T-helper 1 cell treated with Interleukin-12 subunit alpha and Interleukin-12 subunit beta and Interleukin-4 antibody, amounts not matched to agents 30 μg/mL and 1 μg/mL, for 36 hours (primary cell): ENCODE measurements at regions not wholly inside any gene's neighbourhood (a gene's known extent, or its start where the extent isn't known, plus 50 kb on each side); places are given as distances from the start of the nearest gene placed in this dataset.
A peak's percentile ranks its signal among the peaks of the same experiment; 100 is the strongest.
"Not testable (repeated sequence)": the region's sequence is repeated elsewhere in the genome, so short reads cannot be mapped to it uniquely, and the experiment has no call there.

Experiments
- H3K27ac Mint-ChIP-seq: one replicate; pipeline ENCODE4 v1.8.0; 2021; ENCODE audit warnings: mild to moderate bottlenecking, mixed read lengths
- H3K27me3 Mint-ChIP-seq: one replicate; pipeline ENCODE4 v1.8.0; 2021; ENCODE audit warnings: low read depth, mixed read lengths
- H3K36me3 Mint-ChIP-seq: one replicate; pipeline ENCODE4 v1.8.0; 2021; ENCODE audit warnings: low read depth, mixed read lengths
- H3K4me1 Mint-ChIP-seq: one replicate; pipeline ENCODE4 v1.8.0; 2021; ENCODE audit warnings: low read depth, mixed read lengths
- H3K4me3 Mint-ChIP-seq: one replicate; pipeline ENCODE4 v1.8.0; 2021; ENCODE audit warnings: mild to moderate bottlenecking, moderate library complexity, mixed read lengths
- H3K9me3 Mint-ChIP-seq: one replicate; pipeline ENCODE4 v1.8.0; 2021; ENCODE audit warnings: mixed read lengths

DNA sequence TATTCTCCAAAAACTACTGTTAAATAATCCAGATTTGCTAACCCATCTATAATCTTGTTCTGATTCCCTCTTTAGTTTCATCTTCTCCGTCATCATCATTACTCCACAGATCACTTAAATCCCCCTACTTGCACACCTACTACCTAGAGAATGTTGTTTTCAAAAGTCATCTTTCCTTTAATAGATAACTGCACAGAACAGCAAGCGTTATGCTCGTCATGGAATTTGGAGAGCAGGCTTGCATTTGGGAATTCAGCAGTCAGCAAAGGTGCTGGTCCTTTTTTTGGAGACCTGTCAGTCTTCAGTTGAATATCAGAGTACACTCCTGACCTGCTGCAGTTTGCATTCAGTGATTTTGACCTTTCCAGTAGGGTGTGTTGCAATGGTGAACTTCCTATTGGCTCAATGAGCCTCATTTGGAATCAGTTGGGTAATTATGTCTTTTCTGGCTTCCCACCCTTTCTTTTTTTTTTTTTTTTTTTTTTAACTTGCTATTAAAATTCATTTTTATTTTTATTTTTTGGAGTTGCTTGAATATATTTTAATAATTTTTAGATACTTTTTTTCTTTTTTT is 110.6 kb downstream of the HNRNPLL start:
- no peaks in the 10 kb centered on the region for H3K4me1 Mint-ChIP-seq
- H3K4me3 Mint-ChIP-seq: no peak overlapping the region
- no peaks in the 10 kb centered on the region for H3K36me3 Mint-ChIP-seq
- no peaks in the 10 kb centered on the region for H3K9me3 Mint-ChIP-seq
- H3K27me3 Mint-ChIP-seq: no peaks in the 10 kb centered on the region
- no peak overlapping the region for H3K27ac Mint-ChIP-seq

GRCh38 chr2:38491436-38491835 is 111.3 kb downstream of the HNRNPLL start:
- Mint-ChIP-seq H3K27me3 (no peaks in the 10 kb centered on the region), H3K27ac (no peak overlapping the region), H3K36me3 (no peaks in the 10 kb centered on the region)

GRCh38 chr2:38489846-38490245 is 112.8 kb upstream of the ATL2 start:
- Mint-ChIP-seq H3K27ac (no peak overlapping the region), H3K36me3 (no peaks in the 10 kb centered on the region), H3K4me1 (no peaks in the 10 kb centered on the region), H3K4me3 (no peak overlapping the region), H3K9me3 (no peaks in the 10 kb centered on the region), H3K27me3 (no peaks in the 10 kb centered on the region)

More at GRCh38 chr2:38491436-38491835, 111.3 kb downstream of the HNRNPLL start:
- Mint-ChIP-seq H3K4me3 (no peak overlapping the region), H3K9me3 (no peaks in the 10 kb centered on the region), H3K4me1 (no peaks in the 10 kb centered on the region)

- Mint-ChIP-seq H3K27ac (no peak overlapping the region), H3K36me3 (no peaks in the 10 kb centered on the region), H3K27me3 (peaks cover 3% of the 10 kb centered on the region), H3K9me3 (no peaks in the 10 kb centered on the region), H3K4me3 (no peak overlapping the region), H3K4me1 (no peaks in the 10 kb centered on the region)
These were observed 110.8 kb upstream of the ATL2 start for GRCh38 chr2:38487852-38488251.

- Mint-ChIP-seq H3K4me3 (no peak overlapping the region), H3K27me3 (peaks cover 3% of the 10 kb centered on the region), H3K36me3 (no peaks in the 10 kb centered on the region), H3K4me1 (no peaks in the 10 kb centered on the region), H3K27ac (no peak overlapping the region), H3K9me3 (no peaks in the 10 kb centered on the region)
These were observed 109.3 kb upstream of the ATL2 start for GRCh38 chr2:38486213-38487026.

DNA sequence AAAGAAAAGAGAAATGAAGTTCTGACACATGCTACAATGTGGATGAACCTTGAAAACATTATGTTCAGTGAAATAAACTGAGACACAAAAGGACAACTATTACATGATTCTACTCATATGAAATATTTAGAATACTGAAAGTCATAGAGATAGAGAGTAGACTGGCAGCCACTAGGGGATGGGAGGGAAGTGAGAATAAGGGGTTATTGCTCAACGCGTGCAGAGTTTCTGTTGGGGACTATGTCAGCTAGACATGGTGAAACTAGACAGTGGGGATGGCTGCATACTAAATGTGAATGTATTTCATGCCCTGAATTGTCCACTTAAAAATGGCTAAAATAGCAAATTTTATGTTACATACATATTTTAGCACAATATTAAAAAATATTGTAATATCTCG is 108.7 kb upstream of the ATL2 start:
- Mint-ChIP-seq H3K9me3 (peaks cover 2% of the 10 kb centered on the region), H3K27ac (no peak overlapping the region), H3K4me3 (no peak overlapping the region), H3K36me3 (no peaks in the 10 kb centered on the region), H3K27me3 (peaks cover 3% of the 10 kb centered on the region), H3K4me1 (no peaks in the 10 kb centered on the region)

- H3K27me3 Mint-ChIP-seq: peaks cover 3% of the 10 kb centered on the region
- H3K9me3 Mint-ChIP-seq: peaks cover 10% of the 10 kb centered on the region
- H3K36me3 Mint-ChIP-seq: no peaks in the 10 kb centered on the region
- H3K4me3 Mint-ChIP-seq: no peak overlapping the region
- no peaks in the 10 kb centered on the region for H3K4me1 Mint-ChIP-seq
- H3K27ac Mint-ChIP-seq: no peak overlapping the region
These were observed 107.9 kb upstream of the ATL2 start for GRCh38 chr2:38484957-38485356.

GRCh38 chr2:38483776-38484501 is 106.9 kb upstream of the ATL2 start:
- no peaks in the 10 kb centered on the region for H3K36me3 Mint-ChIP-seq
- no peak overlapping the region for H3K4me3 Mint-ChIP-seq
- peaks cover 12% of the 10 kb centered on the region for H3K9me3 Mint-ChIP-seq
- H3K27ac Mint-ChIP-seq: no peak overlapping the region
- no peaks in the 10 kb centered on the region for H3K4me1 Mint-ChIP-seq
- peaks cover 5% of the 10 kb centered on the region for H3K27me3 Mint-ChIP-seq

DNA sequence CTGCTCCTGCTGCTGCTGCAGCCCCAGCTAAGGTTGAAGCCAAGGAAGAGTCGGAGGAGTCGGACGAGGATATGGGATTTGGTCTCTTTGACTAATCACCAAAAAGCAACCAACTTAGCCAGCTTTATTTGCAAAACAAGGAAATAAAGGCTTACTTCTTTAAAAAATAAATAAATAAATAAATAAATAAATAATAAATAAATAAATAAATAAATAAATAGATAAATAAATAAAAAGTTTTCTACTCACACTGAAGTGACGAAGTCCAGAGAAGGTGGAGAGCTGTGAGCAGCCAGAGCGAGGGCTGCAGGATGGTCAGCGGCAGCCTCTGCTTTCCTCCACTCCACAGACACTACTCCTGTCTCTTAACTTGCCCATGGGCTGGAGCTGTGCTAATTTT is 105.6 kb upstream of the ATL2 start:
- H3K9me3 Mint-ChIP-seq: peaks cover 12% of the 10 kb centered on the region
- not testable (repeated sequence) for H3K36me3 Mint-ChIP-seq, H3K27ac Mint-ChIP-seq, H3K4me1 Mint-ChIP-seq, H3K27me3 Mint-ChIP-seq, H3K4me3 Mint-ChIP-seq

DNA sequence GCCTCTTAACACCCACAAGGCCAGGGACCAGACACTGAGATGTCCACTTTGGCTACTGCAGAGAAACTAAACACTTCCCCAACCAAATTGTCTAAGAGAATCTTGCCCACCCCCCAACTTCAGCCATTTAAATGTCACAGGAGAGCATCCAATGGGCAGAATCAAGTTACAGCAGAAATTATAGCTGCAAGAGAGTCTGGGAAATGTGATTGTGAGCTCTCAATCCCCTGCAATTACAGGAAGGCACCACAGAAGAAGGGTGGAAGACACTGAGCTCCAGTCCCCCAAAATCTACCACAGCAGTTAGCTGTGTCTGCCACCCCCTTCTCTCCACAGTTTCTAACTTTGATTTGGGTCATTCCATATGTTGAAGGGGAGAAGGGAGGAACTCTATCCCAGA is 103.5 kb upstream of the ATL2 start:
- H3K4me3 Mint-ChIP-seq: no peak overlapping the region
- peaks cover 12% of the 10 kb centered on the region for H3K9me3 Mint-ChIP-seq
- H3K4me1 Mint-ChIP-seq: peaks cover under 1% of the 10 kb centered on the region
- H3K27me3 Mint-ChIP-seq: peaks cover 6% of the 10 kb centered on the region
- no peaks in the 10 kb centered on the region for H3K36me3 Mint-ChIP-seq
- H3K27ac Mint-ChIP-seq: no peak overlapping the region

- H3K4me1 Mint-ChIP-seq: peaks cover 20% of the 10 kb centered on the region
- H3K9me3 Mint-ChIP-seq: peaks cover 12% of the 10 kb centered on the region
- peaks cover 4% of the 10 kb centered on the region for H3K27me3 Mint-ChIP-seq
- H3K4me3 Mint-ChIP-seq: no peak overlapping the region
- no peaks in the 10 kb centered on the region for H3K36me3 Mint-ChIP-seq
- H3K27ac Mint-ChIP-seq: no peak overlapping the region
These were observed 99.9 kb upstream of the ATL2 start for GRCh38 chr2:38477006-38477405.

DNA sequence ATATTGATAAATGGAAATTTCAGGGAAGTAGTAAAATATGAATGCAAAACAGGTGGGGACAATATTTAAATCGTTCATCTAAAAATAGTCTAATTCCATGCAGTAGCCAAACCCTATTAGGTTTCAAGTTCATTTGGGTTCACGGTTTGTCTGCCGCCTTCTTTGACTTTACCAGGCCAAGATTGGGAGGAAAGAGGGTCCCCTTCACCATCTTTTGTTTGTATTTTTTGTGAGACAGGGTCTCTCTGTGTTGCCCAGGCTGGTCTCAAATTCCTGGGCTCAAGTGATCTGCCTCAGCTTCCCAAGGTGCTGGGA is 98.5 kb upstream of the ATL2 start:
- Mint-ChIP-seq H3K4me3 (no peak overlapping the region), H3K4me1 (peaks cover 20% of the 10 kb centered on the region), H3K27me3 (peaks cover 16% of the 10 kb centered on the region), H3K27ac (peak overlapping the region; percentile 9), H3K36me3 (no peaks in the 10 kb centered on the region), H3K9me3 (peaks cover 8% of the 10 kb centered on the region)

DNA sequence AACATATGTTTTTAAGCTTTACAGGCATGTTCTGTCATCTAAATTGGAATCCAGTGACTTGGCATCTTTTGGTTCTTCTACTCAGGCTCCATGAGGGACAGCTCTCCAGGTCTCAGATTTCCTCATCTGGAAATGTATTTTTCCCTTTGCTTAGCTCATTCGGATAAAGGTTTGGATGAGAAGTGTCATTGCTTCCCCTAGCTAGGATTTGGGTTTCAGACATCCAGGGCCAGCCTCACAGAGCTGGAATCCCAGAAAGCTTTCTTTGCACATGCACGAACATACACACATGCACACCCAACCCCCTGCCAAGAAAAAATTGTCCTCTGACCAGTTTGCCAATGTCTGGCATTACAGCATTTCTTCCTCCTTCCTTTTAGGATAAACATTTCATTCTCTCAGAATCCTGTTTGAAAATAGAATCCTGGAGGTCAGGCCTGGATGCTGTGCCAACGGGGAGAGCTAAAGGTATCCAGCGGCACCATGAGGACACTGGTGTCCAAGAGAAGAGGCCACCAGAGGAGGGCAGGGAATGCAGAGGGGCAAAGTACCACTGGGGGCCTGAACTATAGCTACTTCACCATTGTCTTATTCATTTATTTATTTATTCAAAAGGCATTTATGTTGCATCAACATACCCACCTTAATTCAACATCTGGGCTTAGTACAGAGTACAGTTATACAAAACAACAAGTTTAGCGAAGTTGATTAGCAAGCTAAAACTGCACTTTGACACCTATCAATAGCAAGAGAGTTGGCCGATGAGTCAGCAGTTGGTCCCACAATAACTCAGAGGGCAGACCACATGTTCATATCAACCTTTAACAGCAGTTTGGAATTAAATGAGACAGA is 97.9 kb upstream of the ATL2 start:
- H3K9me3 Mint-ChIP-seq: peaks cover 2% of the 10 kb centered on the region
- no peak overlapping the region for H3K4me3 Mint-ChIP-seq
- H3K27me3 Mint-ChIP-seq: peaks cover 17% of the 10 kb centered on the region
- peak overlapping the region; percentile 9 for H3K27ac Mint-ChIP-seq
- peaks cover 20% of the 10 kb centered on the region for H3K4me1 Mint-ChIP-seq
- H3K36me3 Mint-ChIP-seq: no peaks in the 10 kb centered on the region

- peaks cover 20% of the 10 kb centered on the region for H3K4me1 Mint-ChIP-seq
- peaks cover 16% of the 10 kb centered on the region for H3K27me3 Mint-ChIP-seq
- H3K9me3 Mint-ChIP-seq: no peaks in the 10 kb centered on the region
- no peak overlapping the region for H3K27ac Mint-ChIP-seq
- H3K36me3 Mint-ChIP-seq: no peaks in the 10 kb centered on the region
- H3K4me3 Mint-ChIP-seq: no peak overlapping the region
These were observed 97.0 kb upstream of the ATL2 start for GRCh38 chr2:38474021-38474456.
